ENCODE measurements at regions not wholly inside any gene's neighbourhood (a gene's known extent, or its start where the extent isn't known, plus 50 kb on each side); places are given as distances from the start of the nearest gene placed in this dataset.

DNA sequence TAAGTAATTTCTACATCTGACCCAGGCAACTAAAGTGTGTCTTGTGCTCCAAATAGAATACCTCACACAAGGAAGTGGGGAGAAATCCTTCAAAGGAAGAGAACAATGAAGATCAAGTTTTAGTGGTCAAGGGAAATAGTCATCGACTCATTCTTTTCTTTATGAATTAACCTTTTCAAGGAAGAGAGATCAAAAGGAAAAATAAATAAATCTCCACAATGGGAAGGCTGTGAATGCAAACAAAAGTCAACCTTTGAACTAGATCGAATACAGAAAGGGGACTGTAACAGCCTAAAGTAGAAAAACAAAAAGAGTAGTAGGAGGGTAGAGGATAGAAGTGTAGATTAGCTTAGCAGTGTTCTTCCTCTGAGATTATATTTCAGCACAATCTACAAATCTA is 274.6 kb upstream of the COBL start:
- Histone ChIP-seq H3K9me3 (ENCODE audit: insufficient read depth, low read length) (no peaks in the 10 kb centered on the region), H3K27ac (ENCODE audit: low read depth, low read length) (no peak overlapping the region), H3K27me3 (ENCODE audit: low read length) (no peaks in the 10 kb centered on the region), H3K36me3 (ENCODE audit: low read length) (no peaks in the 10 kb centered on the region), H3K9ac (ENCODE audit: low read length) (no peak overlapping the region), H3K4me2 (ENCODE audit: low read depth, low read length, poor library complexity, severe bottlenecking) (no peak overlapping the region), H2AFZ (ENCODE audit: low read depth, low read length, severe bottlenecking) (no peak overlapping the region), H3K9me2 (replicated peaks; ENCODE audit: insufficient read depth, low read length) (no peaks in the 10 kb centered on the region), H3F3A (ENCODE audit: insufficient read depth) (no peaks in the 10 kb centered on the region), H4K20me1 (ENCODE audit: low read depth, low read length) (no peaks in the 10 kb centered on the region), H3K4me3 (ENCODE audit: insufficient read depth, low read length, poor library complexity, severe bottlenecking) (no peak overlapping the region), H3K79me2 (ENCODE audit: insufficient read depth, low read length) (no peaks in the 10 kb centered on the region)
- TF ChIP-seq EZH2phosphoT487 (conservative IDR thresholded peaks at IDR 0.05; ENCODE audit: low read length) (no peak), CTCF (IDR thresholded peaks at IDR 0.05; ENCODE audit: insufficient read depth, low read length, poor library complexity, severe bottlenecking) (no peak)

DNA sequence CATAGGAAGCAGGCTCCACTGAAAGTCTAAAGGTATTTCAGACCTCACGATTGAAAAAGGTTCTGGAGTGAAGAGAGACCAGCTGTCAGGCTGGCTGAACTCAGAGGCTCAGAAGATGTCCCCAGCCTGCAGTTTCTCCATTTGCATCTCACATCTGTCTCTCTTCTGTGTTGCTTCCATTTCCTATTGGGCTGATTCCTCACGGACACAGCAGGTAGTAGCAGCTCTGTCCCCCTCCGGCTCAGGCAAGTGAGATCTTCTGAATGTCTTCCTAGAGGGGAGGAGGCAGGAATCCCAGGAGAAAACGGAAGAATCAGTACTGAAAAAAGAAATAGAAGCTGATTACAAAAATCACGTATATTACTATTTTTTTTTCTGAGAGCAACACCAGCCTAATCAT is 274.1 kb upstream of the COBL start:
- TF ChIP-seq EZH2phosphoT487 (conservative IDR thresholded peaks at IDR 0.05; ENCODE audit: low read length) (no peak), CTCF (IDR thresholded peaks at IDR 0.05; ENCODE audit: insufficient read depth, low read length, poor library complexity, severe bottlenecking) (no peak)
- no peaks in the 10 kb centered on the region for H3F3A ChIP-seq (ENCODE audit: insufficient read depth)
- H3K9ac ChIP-seq (ENCODE audit: low read length) = no peak overlapping the region
- H3K79me2 ChIP-seq (ENCODE audit: insufficient read depth, low read length) = no peaks in the 10 kb centered on the region
- H3K9me3 ChIP-seq (ENCODE audit: insufficient read depth, low read length) = no peaks in the 10 kb centered on the region
- no peak overlapping the region for H3K4me3 ChIP-seq (ENCODE audit: insufficient read depth, low read length, poor library complexity, severe bottlenecking)
- H3K27ac ChIP-seq (ENCODE audit: low read depth, low read length) = no peak overlapping the region
- H3K9me2 ChIP-seq (replicated peaks; ENCODE audit: insufficient read depth, low read length) = no peaks in the 10 kb centered on the region
- no peaks in the 10 kb centered on the region for H3K27me3 ChIP-seq (ENCODE audit: low read length)
- H2AFZ ChIP-seq (ENCODE audit: low read depth, low read length, severe bottlenecking) = no peak overlapping the region
- H3K36me3 ChIP-seq (ENCODE audit: low read length) = no peaks in the 10 kb centered on the region
- H3K4me2 ChIP-seq (ENCODE audit: low read depth, low read length, poor library complexity, severe bottlenecking) = no peak overlapping the region
- no peaks in the 10 kb centered on the region for H4K20me1 ChIP-seq (ENCODE audit: low read depth, low read length)

DNA sequence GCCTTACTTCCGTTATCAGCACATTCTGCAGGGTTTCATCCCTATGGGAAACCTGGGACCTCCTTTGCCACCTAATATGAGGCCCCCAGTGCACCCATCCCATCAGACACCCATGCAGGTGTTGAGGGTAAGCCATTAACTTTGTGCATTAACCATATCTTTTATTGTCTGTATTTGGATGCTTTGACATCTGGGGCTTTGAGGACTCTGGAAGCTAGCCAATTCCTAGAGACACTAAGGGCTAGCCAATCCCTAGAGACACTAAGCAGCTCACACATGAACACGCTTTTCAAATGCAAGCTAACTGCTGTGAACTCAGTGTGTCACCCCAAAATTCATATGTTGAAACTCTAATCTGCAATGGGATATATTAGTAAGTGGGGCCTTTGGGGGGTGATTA is 272.5 kb upstream of the COBL start:
- no peak overlapping the region for H3K4me3 ChIP-seq (ENCODE audit: insufficient read depth, low read length, poor library complexity, severe bottlenecking)
- no peaks in the 10 kb centered on the region for H3K36me3 ChIP-seq (ENCODE audit: low read length)
- H3K79me2 ChIP-seq (ENCODE audit: insufficient read depth, low read length) = no peaks in the 10 kb centered on the region
- no peak overlapping the region for H2AFZ ChIP-seq (ENCODE audit: low read depth, low read length, severe bottlenecking)
- TF ChIP-seq CTCF (IDR thresholded peaks at IDR 0.05; ENCODE audit: insufficient read depth, low read length, poor library complexity, severe bottlenecking) (no peak), EZH2phosphoT487 (conservative IDR thresholded peaks at IDR 0.05; ENCODE audit: low read length) (no peak)
- no peak overlapping the region for H3K9ac ChIP-seq (ENCODE audit: low read length)
- no peak overlapping the region for H3K27ac ChIP-seq (ENCODE audit: low read depth, low read length)
- no peaks in the 10 kb centered on the region for H3K9me3 ChIP-seq (ENCODE audit: insufficient read depth, low read length)
- no peaks in the 10 kb centered on the region for H3K27me3 ChIP-seq (ENCODE audit: low read length)
- no peaks in the 10 kb centered on the region for H3F3A ChIP-seq (ENCODE audit: insufficient read depth)
- H3K9me2 ChIP-seq (replicated peaks; ENCODE audit: insufficient read depth, low read length) = no peaks in the 10 kb centered on the region
- no peak overlapping the region for H3K4me2 ChIP-seq (ENCODE audit: low read depth, low read length, poor library complexity, severe bottlenecking)
- no peaks in the 10 kb centered on the region for H4K20me1 ChIP-seq (ENCODE audit: low read depth, low read length)

DNA sequence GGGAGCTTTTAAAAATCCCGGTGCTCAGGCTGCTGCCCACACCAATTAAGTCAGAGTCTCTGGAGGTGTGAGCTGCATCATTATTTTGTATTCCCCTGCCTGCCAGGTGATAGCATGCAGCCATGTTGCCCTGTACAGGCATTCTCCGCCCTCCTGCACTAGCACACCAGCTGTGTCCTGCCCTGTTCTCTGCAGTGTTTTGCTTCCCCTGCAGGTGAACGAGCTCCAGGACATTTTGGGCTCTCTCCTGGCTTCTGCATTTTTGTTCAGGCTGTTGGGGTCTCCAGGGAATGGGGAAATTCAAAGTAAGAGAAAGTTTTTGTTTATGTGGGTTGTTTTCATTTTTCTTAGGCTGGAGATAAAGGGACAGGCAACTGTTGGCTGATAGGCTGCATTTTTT is 271.0 kb upstream of the COBL start:
- TF ChIP-seq EZH2phosphoT487 (conservative IDR thresholded peaks at IDR 0.05; ENCODE audit: low read length) (no peak), CTCF (IDR thresholded peaks at IDR 0.05; ENCODE audit: insufficient read depth, low read length, poor library complexity, severe bottlenecking) (no peak)
- Histone ChIP-seq H3F3A (ENCODE audit: insufficient read depth) (no peaks in the 10 kb centered on the region), H3K4me2 (ENCODE audit: low read depth, low read length, poor library complexity, severe bottlenecking) (no peak overlapping the region), H3K27ac (ENCODE audit: low read depth, low read length) (no peak overlapping the region), H3K4me3 (ENCODE audit: insufficient read depth, low read length, poor library complexity, severe bottlenecking) (no peak overlapping the region), H3K9ac (ENCODE audit: low read length) (no peak overlapping the region), H3K79me2 (ENCODE audit: insufficient read depth, low read length) (no peaks in the 10 kb centered on the region), H3K9me2 (replicated peaks; ENCODE audit: insufficient read depth, low read length) (no peaks in the 10 kb centered on the region), H3K27me3 (ENCODE audit: low read length) (no peaks in the 10 kb centered on the region), H3K9me3 (ENCODE audit: insufficient read depth, low read length) (no peaks in the 10 kb centered on the region), H3K36me3 (ENCODE audit: low read length) (no peaks in the 10 kb centered on the region), H2AFZ (ENCODE audit: low read depth, low read length, severe bottlenecking) (no peak overlapping the region), H4K20me1 (ENCODE audit: low read depth, low read length) (no peaks in the 10 kb centered on the region)
